ENCODE measurements at regions not wholly inside any gene's neighbourhood (a gene's known extent, or its start where the extent isn't known, plus 50 kb on each side); places are given as distances from the start of the nearest gene placed in this dataset.

- no peak for DNase-seq
- H3K27me3 Mint-ChIP-seq: no peaks in the 10 kb centered on the region
- TF ChIP-seq, protein P1, sequence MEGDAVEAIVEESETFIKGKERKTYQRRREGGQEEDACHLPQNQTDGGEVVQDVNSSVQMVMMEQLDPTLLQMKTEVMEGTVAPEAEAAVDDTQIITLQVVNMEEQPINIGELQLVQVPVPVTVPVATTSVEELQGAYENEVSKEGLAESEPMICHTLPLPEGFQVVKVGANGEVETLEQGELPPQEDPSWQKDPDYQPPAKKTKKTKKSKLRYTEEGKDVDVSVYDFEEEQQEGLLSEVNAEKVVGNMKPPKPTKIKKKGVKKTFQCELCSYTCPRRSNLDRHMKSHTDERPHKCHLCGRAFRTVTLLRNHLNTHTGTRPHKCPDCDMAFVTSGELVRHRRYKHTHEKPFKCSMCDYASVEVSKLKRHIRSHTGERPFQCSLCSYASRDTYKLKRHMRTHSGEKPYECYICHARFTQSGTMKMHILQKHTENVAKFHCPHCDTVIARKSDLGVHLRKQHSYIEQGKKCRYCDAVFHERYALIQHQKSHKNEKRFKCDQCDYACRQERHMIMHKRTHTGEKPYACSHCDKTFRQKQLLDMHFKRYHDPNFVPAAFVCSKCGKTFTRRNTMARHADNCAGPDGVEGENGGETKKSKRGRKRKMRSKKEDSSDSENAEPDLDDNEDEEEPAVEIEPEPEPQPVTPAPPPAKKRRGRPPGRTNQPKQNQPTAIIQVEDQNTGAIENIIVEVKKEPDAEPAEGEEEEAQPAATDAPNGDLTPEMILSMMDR (IDR thresholded peaks at IDR 0.05): no peak
- intact Hi-C loops (cut with micrococcal nuclease): no loop called here
- H3K36me3 Mint-ChIP-seq (ENCODE audit: low read depth): no peaks in the 10 kb centered on the region
- POLR2A ChIA-PET: no interaction called here
- no peak for ATAC-seq (ENCODE audit: low read depth)
- H3K9me3 Mint-ChIP-seq: peaks cover 7% of the 10 kb centered on the region
- CTCF ChIA-PET: no interaction called here
- no peak overlapping the region for H3K27ac Mint-ChIP-seq
- H3K4me3 Mint-ChIP-seq: no peak overlapping the region
- H3K4me1 Mint-ChIP-seq: no peaks in the 10 kb centered on the region
Measured at GRCh38 chr4:60581919-60582536, 618.1 kb upstream of the ADGRL3 start.

GRCh38 chr4:60588556-60588955 is 611.6 kb upstream of the ADGRL3 start:
- Mint-ChIP-seq H3K4me1 (no peaks in the 10 kb centered on the region), H3K4me3 (no peak overlapping the region), H3K27me3 (no peaks in the 10 kb centered on the region), H3K36me3 (ENCODE audit: low read depth) (no peaks in the 10 kb centered on the region), H3K27ac (no peak overlapping the region), H3K9me3 (peaks cover 5% of the 10 kb centered on the region)
- DNase-seq (no peak), ATAC-seq (ENCODE audit: low read depth) (no peak)
- intact Hi-C loops (cut with micrococcal nuclease): no loop called here
- ChIA-PET POLR2A (no interaction called here), CTCF (no interaction called here)
- TF ChIP-seq, protein P1 (IDR thresholded peaks at IDR 0.05): no peak

GRCh38 chr4:60589425-60589824 is 610.7 kb upstream of the ADGRL3 start:
- Mint-ChIP-seq H3K27ac (no peak overlapping the region), H3K4me3 (no peak overlapping the region), H3K9me3 (peaks cover 5% of the 10 kb centered on the region), H3K4me1 (no peaks in the 10 kb centered on the region), H3K27me3 (no peaks in the 10 kb centered on the region), H3K36me3 (ENCODE audit: low read depth) (no peaks in the 10 kb centered on the region)
- TF ChIP-seq, protein P1 (IDR thresholded peaks at IDR 0.05): no peak
- intact Hi-C loops (cut with micrococcal nuclease): no loop called here
- ATAC-seq (ENCODE audit: low read depth): no peak
- CTCF ChIA-PET: no interaction called here
- no peak for DNase-seq
- POLR2A ChIA-PET: no interaction called here

DNA sequence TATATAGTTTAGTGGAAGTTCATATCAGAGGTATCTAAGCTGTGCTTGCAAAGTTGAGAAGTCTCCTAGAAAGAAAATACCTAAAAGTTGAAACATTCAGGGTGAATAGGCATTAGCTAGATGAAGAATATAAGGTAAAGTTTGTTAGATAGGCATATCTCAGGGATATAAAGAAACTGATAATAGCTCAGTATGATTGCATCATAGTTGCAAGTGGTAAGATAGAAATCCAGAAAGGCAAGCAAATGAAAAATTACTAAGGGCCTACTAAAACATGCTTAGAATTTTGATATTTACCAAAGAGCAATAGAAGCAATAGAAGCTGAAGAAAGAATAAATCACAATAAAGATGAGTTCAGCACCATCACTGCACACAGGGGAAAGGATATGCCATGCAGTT is 610.0 kb upstream of the ADGRL3 start:
- intact Hi-C loops (cut with micrococcal nuclease): no loop called here
- CTCF ChIA-PET: no interaction called here
- DNase-seq: no peak

DNA sequence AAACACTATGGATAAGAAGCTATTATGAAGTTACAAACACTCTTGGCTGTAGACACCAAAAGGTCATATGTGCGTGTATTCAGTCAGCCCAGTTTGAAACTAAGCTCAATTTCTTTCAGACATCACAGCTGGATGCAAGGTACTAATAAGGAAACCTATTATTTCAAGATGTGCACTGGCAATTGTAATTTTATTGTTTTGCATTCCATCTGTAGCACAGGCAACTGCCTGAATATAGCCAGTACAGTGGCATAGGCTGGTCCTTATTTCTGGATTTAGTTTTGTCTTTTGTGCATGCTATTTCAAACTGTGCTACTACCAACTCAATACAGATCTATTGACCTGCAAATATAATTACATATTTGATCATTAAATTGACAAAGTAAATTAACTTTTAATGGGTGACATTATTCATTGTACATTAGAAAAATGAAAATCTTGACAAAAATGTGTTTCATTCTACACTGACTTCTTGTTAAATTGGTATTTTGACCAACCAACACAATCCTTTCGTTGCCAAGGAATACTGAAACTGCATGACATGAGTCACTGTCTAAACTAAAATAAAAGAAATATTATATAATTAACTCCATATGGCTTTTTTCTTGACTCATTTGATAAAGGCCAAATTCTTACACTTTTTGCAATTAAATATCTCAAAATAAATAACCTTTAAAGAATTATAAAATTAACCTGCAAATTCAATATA is 594.3 kb upstream of the ADGRL3 start:
- H3K27me3 Mint-ChIP-seq: no peaks in the 10 kb centered on the region

More for the DNA sequence above, 610.0 kb upstream of the ADGRL3 start:
- Mint-ChIP-seq H3K27me3 (no peaks in the 10 kb centered on the region), H3K9me3 (peaks cover 5% of the 10 kb centered on the region), H3K36me3 (ENCODE audit: low read depth) (no peaks in the 10 kb centered on the region), H3K4me1 (no peaks in the 10 kb centered on the region), H3K27ac (no peak overlapping the region), H3K4me3 (no peak overlapping the region)
- POLR2A ChIA-PET: no interaction called here
- TF ChIP-seq, protein P1 (IDR thresholded peaks at IDR 0.05): no peak
- no peak for ATAC-seq (ENCODE audit: low read depth)

More for the DNA sequence above, 594.3 kb upstream of the ADGRL3 start:
- TF ChIP-seq, protein P1 (IDR thresholded peaks at IDR 0.05): no peak
- no peak overlapping the region for H3K27ac Mint-ChIP-seq
- H3K36me3 Mint-ChIP-seq (ENCODE audit: low read depth): no peaks in the 10 kb centered on the region
- intact Hi-C loops (cut with micrococcal nuclease): no loop called here
- no peaks in the 10 kb centered on the region for H3K4me1 Mint-ChIP-seq
- ChIA-PET POLR2A (no interaction called here), CTCF (no interaction called here)
- ATAC-seq (ENCODE audit: low read depth): no peak
- H3K9me3 Mint-ChIP-seq: peaks cover 7% of the 10 kb centered on the region
- DNase-seq: no peak
- H3K4me3 Mint-ChIP-seq: no peak overlapping the region
